Keratinocyte (primary cell): ENCODE measurements at regions not wholly inside any gene's neighbourhood (a gene's known extent, or its start where the extent isn't known, plus 50 kb on each side); places are given as distances from the start of the nearest gene placed in this dataset.

Experiments
- CTCF ChIP-seq, 3 experiments: IDR thresholded peaks in 1 of 3; conservative IDR thresholded peaks in 1 of 3; optimal IDR thresholded peaks in 1 of 3; 2 replicates in 2 of 3; 3 replicates in 1 of 3; pipeline versions ENCODE3 to v1.5.1; 2011; ENCODE audit warnings: low read length in 3 of 3, mild to moderate bottlenecking in 3 of 3, moderate library complexity in 2 of 3, control low read depth in 1 of 3, inconsistent platforms in 1 of 3; ENCODE audit not compliant: insufficient read depth in 2 of 3; ENCODE audit errors: extremely low read depth in 1 of 3
- EZH2 ChIP-seq: IDR thresholded peaks from one replicate; pipeline ENCODE4 v1.6.1; 2012; ENCODE audit warnings: inconsistent platforms, mild to moderate bottlenecking, low read length, moderate library complexity

- no peak for TF ChIP-seq EZH2
- TF ChIP-seq CTCF (optimal IDR thresholded peaks at IDR 0.05 in 1 of 3, IDR thresholded peaks at IDR 0.05 in 1 of 3, conservative IDR thresholded peaks at IDR 0.05 in 1 of 3; ENCODE audit: extremely low read depth in 1 of 3, insufficient read depth in 2 of 3, low read length in 3 of 3) = no peak
Observed at GRCh38 chr6:23841116-23841515, 284.9 kb upstream of the NRSN1 start.
